Neural cell (in vitro differentiated cells): ENCODE measurements at regions not wholly inside any gene's neighbourhood (a gene's known extent, or its start where the extent isn't known, plus 50 kb on each side); places are given as distances from the start of the nearest gene placed in this dataset.

Experiments
- H2AFZ ChIP-seq: fragments of 200-600, 300-800 bp; sonication (generic), shearing (Covaris generic); 2 replicates; pipeline ENCODE4 v1.6.0; 2014; ENCODE audit warnings: low read depth, mild to moderate bottlenecking, antibody characterized with exemption, low read length, moderate library complexity
- H3F3A ChIP-seq: fragments of 200-600 bp; shearing (Covaris generic); 2 replicates; pipeline ENCODE4 v1.6.1; 2016; ENCODE audit warnings: mild to moderate bottlenecking, moderate library complexity, mixed read lengths, antibody characterized with exemption, low read length; ENCODE audit not compliant: insufficient read depth, poor library complexity, severe bottlenecking
- H3K27ac ChIP-seq: fragments of 200-600, 300-800 bp; sonication (generic), shearing (Covaris generic); 2 replicates; pipeline ENCODE4 v1.5.1; 2014; ENCODE audit warnings: mild to moderate bottlenecking, low read length, moderate library complexity
- H3K27me3 ChIP-seq: fragments of 300-800, 200-600 bp; sonication (generic), shearing (Covaris generic); 2 replicates; pipeline ENCODE4 v1.6.0; 2014; ENCODE audit warnings: mild to moderate bottlenecking, low read depth, low read length, moderate library complexity; ENCODE audit not compliant: insufficient read depth
- H3K36me3 ChIP-seq: fragments of 300-800, 200-600 bp; sonication (generic), shearing (Covaris generic); 2 replicates; pipeline ENCODE4 v1.5.1; 2014; ENCODE audit warnings: mild to moderate bottlenecking, antibody characterized with exemption, low read length, moderate library complexity; ENCODE audit not compliant: insufficient read depth
- H3K4me2 ChIP-seq: fragments of 300-800, 200-600 bp; sonication (generic), shearing (Covaris generic); 2 replicates; pipeline ENCODE4 v1.6.0; 2014; ENCODE audit warnings: mild to moderate bottlenecking, low read length
- H3K4me3 ChIP-seq: fragments of 300-800, 200-600 bp; sonication (generic), shearing (Covaris generic); 2 replicates; pipeline ENCODE4 v1.5.1; 2014; ENCODE audit warnings: mild to moderate bottlenecking, low read length, moderate library complexity
- H3K79me2 ChIP-seq: fragments of 200-600 bp; shearing (Covaris generic); replicated peaks from 2 replicates; pipeline ENCODE4 v1.6.0; 2014; ENCODE audit warnings: mild to moderate bottlenecking, low read length, moderate library complexity; ENCODE audit not compliant: insufficient read depth
- H3K9ac ChIP-seq: fragments of 300-800, 200-600 bp; sonication (generic), shearing (Covaris generic); 2 replicates; pipeline ENCODE4 v1.6.1; 2016; ENCODE audit warnings: mild to moderate bottlenecking, low read length, mixed read lengths
- H3K9me2 ChIP-seq: fragments of 200-600 bp; shearing (Covaris generic); 2 replicates; pipeline ENCODE4 v1.6.1; 2016; ENCODE audit warnings: mild to moderate bottlenecking, low read length, mixed read lengths; ENCODE audit not compliant: insufficient read depth
- H3K9me3 ChIP-seq: fragments of 200-600, 300-800 bp; sonication (generic), shearing (Covaris generic); 2 replicates; pipeline ENCODE4 v1.6.1; 2016; ENCODE audit warnings: mild to moderate bottlenecking, mixed run types, low read length, moderate library complexity, mixed read lengths
- H4K20me1 ChIP-seq: fragments of 200-600 bp; shearing (Covaris generic); 2 replicates; pipeline ENCODE4 v1.6.1; 2016; ENCODE audit warnings: mild to moderate bottlenecking, mixed run types; ENCODE audit not compliant: insufficient read depth
- CTCF ChIP-seq: fragments of 450-650 bp; IDR thresholded peaks from 2 replicates; pipeline ENCODE4 v1.5.1; 2014; ENCODE audit warnings: antibody characterized with exemption, mild to moderate bottlenecking, moderate library complexity; ENCODE audit not compliant: poor library complexity, severe bottlenecking
- EP300 ChIP-seq: fragments of 450-650 bp; conservative IDR thresholded peaks from 2 replicates; pipeline ENCODE4 v1.6.1; 2014; ENCODE audit warnings: antibody characterized with exemption, mild to moderate bottlenecking, moderate library complexity; ENCODE audit not compliant: poor library complexity, severe bottlenecking
- EZH2 ChIP-seq: fragments of 200-600, 300-800 bp; shearing (Covaris generic), sonication (generic); IDR thresholded peaks from 2 replicates; pipeline ENCODE4 v1.6.1; 2014; ENCODE audit warnings: antibody characterized with exemption, low read length, borderline replicate concordance, mild to moderate bottlenecking; ENCODE audit not compliant: insufficient read depth, poor library complexity, severe bottlenecking
- MXI1 ChIP-seq: fragments of 450-650 bp; conservative IDR thresholded peaks from 2 replicates; pipeline ENCODE4 v1.6.1; 2014; ENCODE audit warnings: antibody characterized with exemption, mild to moderate bottlenecking; ENCODE audit not compliant: poor library complexity, severe bottlenecking
- POLR2AphosphoS5 ChIP-seq: IDR thresholded peaks from 2 replicates; pipeline ENCODE4 v1.6.1; 2012
- REST ChIP-seq: IDR thresholded peaks from 2 replicates; pipeline ENCODE4 v1.6.1; 2012; ENCODE audit warnings: borderline replicate concordance
- SMC3 ChIP-seq: fragments of 450-650 bp; conservative IDR thresholded peaks from 2 replicates; pipeline ENCODE4 v1.6.1; 2014; ENCODE audit warnings: antibody characterized with exemption, mild to moderate bottlenecking, moderate library complexity; ENCODE audit not compliant: poor library complexity

GRCh38 chr7:33725111-33726025, 180.0 kb upstream of the BMPER start:
- Histone ChIP-seq H3K27ac (no peak overlapping the region), H3K9me2 (no peaks in the 10 kb centered on the region), H3K4me3 (no peak overlapping the region), H3K27me3 (no peaks in the 10 kb centered on the region), H2AFZ (no peak overlapping the region), H3K9ac (no peak overlapping the region), H3K79me2 (no peaks in the 10 kb centered on the region), H3F3A (no peaks in the 10 kb centered on the region), H3K9me3 (no peaks in the 10 kb centered on the region), H3K4me2 (no peak overlapping the region), H4K20me1 (no peaks in the 10 kb centered on the region), H3K36me3 (no peaks in the 10 kb centered on the region)
- TF ChIP-seq EP300 (no peak), SMC3 (no peak), POLR2AphosphoS5 (no peak), CTCF (no peak), EZH2 (no peak), MXI1 (no peak)

GRCh38 chr7:33726582-33726981, 178.8 kb upstream of the BMPER start:
- H3K9me2 ChIP-seq, result no peaks in the 10 kb centered on the region
- no peak overlapping the region for H3K27ac ChIP-seq
- TF ChIP-seq REST, result no peak
- TF ChIP-seq MXI1, result no peak
- no peak for TF ChIP-seq CTCF
- no peak for TF ChIP-seq EP300
- no peaks in the 10 kb centered on the region for H3K27me3 ChIP-seq
- H3K4me2 ChIP-seq, result no peak overlapping the region
- no peaks in the 10 kb centered on the region for H3K36me3 ChIP-seq
- H3K9me3 ChIP-seq, result no peaks in the 10 kb centered on the region
- H3K4me3 ChIP-seq, result no peak overlapping the region
- H3K9ac ChIP-seq, result no peak overlapping the region
- H3F3A ChIP-seq, result no peaks in the 10 kb centered on the region
- no peaks in the 10 kb centered on the region for H4K20me1 ChIP-seq
- no peak overlapping the region for H2AFZ ChIP-seq
- no peaks in the 10 kb centered on the region for H3K79me2 ChIP-seq
